SK-N-SH (cell line): ENCODE measurements at regions not wholly inside any gene's neighbourhood (a gene's known extent, or its start where the extent isn't known, plus 50 kb on each side); places are given as distances from the start of the nearest gene placed in this dataset.
"Not testable (repeated sequence)": the region's sequence is repeated elsewhere in the genome, so short reads cannot be mapped to it uniquely, and the experiment has no call there.

Experiments used
- CTCF ChIA-PET: fragments of 300-600, 350-600 bp; formaldehyde crosslinking; extraction: SDS; loops from one replicate; lab custom pipeline; 2021; lab: Yijun Ruan, JAX
- POLR2A ChIA-PET: fragments of 350-600 bp; sonication (Branson Sonifier 250); formaldehyde crosslinking; extraction: SDS; loops from one replicate; lab custom pipeline; 2020; ENCODE audit warnings: antibody characterized with exemption, inconsistent platforms; lab: Yijun Ruan, JAX
- DNase-seq: peaks from one replicate; pipeline ENCODE4 v3.0.0; 2012
- H2AFZ ChIP-seq: fragments of 200-600 bp; sonication (generic); 2 replicates; pipeline ENCODE4 v1.8.1; 2016; ENCODE audit warnings: antibody characterized with exemption, mild to moderate bottlenecking, low read depth
- H3F3A ChIP-seq: fragments of 200-600 bp; sonication (generic); replicated peaks from 2 replicates; pipeline ENCODE3; 2016; ENCODE audit warnings: antibody characterized with exemption, mild to moderate bottlenecking; ENCODE audit not compliant: insufficient read depth
- H3K27ac ChIP-seq, 2 experiments: fragments of 200-500 bp in 1 of 2; fragments of 200-600 bp in 1 of 2; sonication (Bioruptor generic) in 1 of 2; sonication (generic), shearing (Covaris generic) in 1 of 2; 2 replicates each; pipeline versions ENCODE4 v1.5.1 to v1.6.1; 2014 to 2016; ENCODE audit warnings: low read depth in 2 of 2, inconsistent platforms in 1 of 2, low read length in 1 of 2, mild to moderate bottlenecking in 1 of 2, mixed read lengths in 1 of 2
- H3K27me3 ChIP-seq: fragments of 200-600 bp; sonication (generic), shearing (Covaris generic); 2 replicates; pipeline ENCODE4 v1.6.1; 2016; ENCODE audit warnings: mixed run types; ENCODE audit not compliant: insufficient read depth
- H3K36me3 ChIP-seq, 2 experiments: fragments of 200-500 bp in 1 of 2; fragments of 200-600 bp in 1 of 2; sonication (Bioruptor generic) in 1 of 2; sonication (generic) in 1 of 2; replicated peaks in 1 of 2; 2 replicates each; pipeline versions ENCODE3 to v1.5.1; 2014 to 2016; ENCODE audit warnings: low read length in 1 of 2, mild to moderate bottlenecking in 1 of 2; ENCODE audit not compliant: insufficient read depth in 2 of 2, control insufficient read depth in 1 of 2
- H3K4me1 ChIP-seq, 2 experiments: fragments of 200-500 bp in 1 of 2; fragments of 200-600 bp in 1 of 2; sonication (Bioruptor generic) in 1 of 2; sonication (generic), shearing (Covaris generic) in 1 of 2; 2 replicates each; pipeline versions ENCODE4 v1.5.1 to v1.6.1; 2014 to 2016; ENCODE audit warnings: low read depth in 1 of 2, low read length in 1 of 2, mixed run types in 1 of 2; ENCODE audit not compliant: insufficient read depth in 2 of 2, control insufficient read depth in 1 of 2
- H3K4me2 ChIP-seq: fragments of 200-600 bp; sonication (generic), shearing (Covaris generic); 2 replicates; pipeline ENCODE4 v1.6.1; 2017; ENCODE audit warnings: mixed run types
- H3K4me3 ChIP-seq, 2 experiments: fragments of 200-500 bp in 1 of 2; fragments of 200-600 bp in 1 of 2; sonication (Bioruptor generic) in 1 of 2; sonication (generic), shearing (Covaris generic) in 1 of 2; 2 replicates each; pipeline versions ENCODE4 v1.5.1 to v1.8.1; 2014 to 2016; ENCODE audit warnings: low read depth in 2 of 2, inconsistent platforms in 1 of 2, low read length in 1 of 2, mild to moderate bottlenecking in 1 of 2, mixed read lengths in 1 of 2, moderate library complexity in 1 of 2
- H3K79me2 ChIP-seq: fragments of 200-600 bp; sonication (generic); 2 replicates; pipeline ENCODE4 v1.8.1; 2017; ENCODE audit warnings: mild to moderate bottlenecking; ENCODE audit not compliant: insufficient read depth
- H3K9ac ChIP-seq: fragments of 200-600 bp; sonication (generic); 2 replicates; pipeline ENCODE4 v1.6.1; 2017; ENCODE audit warnings: mixed run types
- H3K9me2 ChIP-seq: fragments of 200-600 bp; sonication (generic); 2 replicates; pipeline ENCODE4 v1.6.1; 2017; ENCODE audit warnings: mixed run types
- H3K9me3 ChIP-seq: fragments of 200-600 bp; sonication (generic); 2 replicates; pipeline ENCODE4 v1.6.1; 2017; ENCODE audit warnings: mixed run types, mild to moderate bottlenecking, moderate library complexity
- H4K20me1 ChIP-seq: fragments of 200-600 bp; sonication (generic); 2 replicates; pipeline ENCODE4 v1.6.1; 2017; ENCODE audit warnings: mild to moderate bottlenecking, mixed run types; ENCODE audit not compliant: insufficient read depth
- EP300 ChIP-seq, 2 experiments: IDR thresholded peaks; 2 replicates each; pipeline versions ENCODE4 v1.4.0 to v1.6.1; 2012; ENCODE audit warnings: borderline replicate concordance in 1 of 2, low read depth in 1 of 2, low read length in 1 of 2
- EZH2phosphoT487 ChIP-seq: fragments of 200-600 bp; sonication (generic); IDR thresholded peaks from 2 replicates; pipeline ENCODE4 v1.6.1; 2017; ENCODE audit warnings: low read depth, mixed run types, mild to moderate bottlenecking, antibody characterized with exemption, moderate library complexity, borderline replicate concordance
- FOSL2 ChIP-seq: IDR thresholded peaks from 2 replicates; pipeline ENCODE4 v1.4.0; 2012; ENCODE audit warnings: low read depth, mild to moderate bottlenecking, moderate library complexity, borderline replicate concordance
- FOXJ3 ChIP-seq: sonication (generic); formaldehyde crosslinking; IDR thresholded peaks from 2 replicates; pipeline ENCODE4 v1.5.1; 2020; ENCODE audit warnings: mild to moderate bottlenecking, missing genetic modification reagents
- JUND ChIP-seq: IDR thresholded peaks from 2 replicates; pipeline ENCODE4 v1.4.0; 2012
- MEF2A ChIP-seq: IDR thresholded peaks from 2 replicates; pipeline ENCODE4 v1.4.0; 2012; ENCODE audit warnings: low read depth, borderline replicate concordance
- MXI1 ChIP-seq: IDR thresholded peaks from 2 replicates; pipeline ENCODE4 v1.6.1; 2012; ENCODE audit warnings: mild to moderate bottlenecking, low read depth, low read length, improper control_type of control experiment
- NFIC ChIP-seq: IDR thresholded peaks from 2 replicates; pipeline ENCODE4 v1.4.0; 2012; ENCODE audit warnings: borderline replicate concordance
- RAD21 ChIP-seq: IDR thresholded peaks from 2 replicates; pipeline ENCODE4 v1.6.1; 2012; ENCODE audit warnings: mild to moderate bottlenecking, low read length
- RCOR1 ChIP-seq: fragments of 150-350 bp; IDR thresholded peaks from 2 replicates; pipeline ENCODE4 v1.6.1; 2017; ENCODE audit warnings: antibody characterized with exemption, low read length
- SIN3A ChIP-seq: IDR thresholded peaks from 2 replicates; pipeline ENCODE4 v1.6.1; 2012; ENCODE audit warnings: low read depth, mild to moderate bottlenecking, low read length, moderate library complexity, borderline replicate concordance
- SMC3 ChIP-seq: IDR thresholded peaks from 2 replicates; pipeline ENCODE4 v1.6.1; 2012; ENCODE audit warnings: low read depth, low read length, improper control_type of control experiment
- TEAD4 ChIP-seq: IDR thresholded peaks from 2 replicates; pipeline ENCODE4 v1.4.0; 2012; ENCODE audit warnings: mild to moderate bottlenecking, borderline replicate concordance; ENCODE audit not compliant: insufficient read depth
- WGBS: methylation state at CpG from one replicate; pipeline ENCODE4 v1.1.6; 2017; ENCODE audit warnings: low lambda C conversion rate; 5-methylcytosine and 5-hydroxymethylcytosine counted together
- TF ChIP-seq, protein P1 (sequence below): IDR thresholded peaks from 2 replicates; pipeline ENCODE4 v1.4.0; 2012; ENCODE audit warnings: low read depth, borderline replicate concordance
- TF ChIP-seq, protein P2 (sequence below): fragments of 150-350 bp; IDR thresholded peaks from 2 replicates; pipeline ENCODE4 v1.6.1; 2017; ENCODE audit warnings: antibody characterized with exemption, low read length, low read depth, borderline replicate concordance
- TF ChIP-seq, protein P3 (sequence below): IDR thresholded peaks from 2 replicates; pipeline ENCODE4 v1.4.0; 2012; ENCODE audit warnings: low read depth
- TF ChIP-seq, protein P4 (sequence below): fragments of 150-350 bp; IDR thresholded peaks from 2 replicates; pipeline ENCODE4 v1.6.1; 2016; ENCODE audit warnings: mild to moderate bottlenecking, low read depth, low read length

DNA sequence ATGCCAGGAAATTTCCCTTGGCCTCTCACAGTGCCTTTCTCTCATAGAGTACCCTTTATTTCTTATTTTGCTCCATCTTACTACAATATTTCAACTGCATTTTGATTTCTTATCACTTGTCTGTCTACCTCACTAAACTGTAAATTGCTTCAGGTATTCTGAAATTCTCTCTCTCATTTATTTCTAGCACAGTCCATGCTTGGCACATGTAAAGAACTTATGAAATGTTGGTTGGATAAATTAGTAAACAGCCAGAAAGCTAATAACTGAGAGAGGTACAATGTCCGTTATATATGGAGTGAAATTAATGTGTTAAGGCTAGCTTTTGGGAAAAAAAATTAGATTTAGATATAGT is 138.3 kb upstream of the RFC3 start (continued):
- TF ChIP-seq, protein P1, sequence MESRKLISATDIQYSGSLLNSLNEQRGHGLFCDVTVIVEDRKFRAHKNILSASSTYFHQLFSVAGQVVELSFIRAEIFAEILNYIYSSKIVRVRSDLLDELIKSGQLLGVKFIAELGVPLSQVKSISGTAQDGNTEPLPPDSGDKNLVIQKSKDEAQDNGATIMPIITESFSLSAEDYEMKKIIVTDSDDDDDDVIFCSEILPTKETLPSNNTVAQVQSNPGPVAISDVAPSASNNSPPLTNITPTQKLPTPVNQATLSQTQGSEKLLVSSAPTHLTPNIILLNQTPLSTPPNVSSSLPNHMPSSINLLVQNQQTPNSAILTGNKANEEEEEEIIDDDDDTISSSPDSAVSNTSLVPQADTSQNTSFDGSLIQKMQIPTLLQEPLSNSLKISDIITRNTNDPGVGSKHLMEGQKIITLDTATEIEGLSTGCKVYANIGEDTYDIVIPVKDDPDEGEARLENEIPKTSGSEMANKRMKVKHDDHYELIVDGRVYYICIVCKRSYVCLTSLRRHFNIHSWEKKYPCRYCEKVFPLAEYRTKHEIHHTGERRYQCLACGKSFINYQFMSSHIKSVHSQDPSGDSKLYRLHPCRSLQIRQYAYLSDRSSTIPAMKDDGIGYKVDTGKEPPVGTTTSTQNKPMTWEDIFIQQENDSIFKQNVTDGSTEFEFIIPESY: no peak
- TF ChIP-seq EP300 (IDR thresholded peaks at IDR 0.05; ENCODE audit: borderline replicate concordance in 1 of 2, low read depth in 1 of 2, low read length in 1 of 2) (no peak), RCOR1 (no peak), FOXJ3 (CRISPR knock-in tag) (no peak), TEAD4 (no peak), SIN3A (no peak), RAD21 (no peak)
- TF ChIP-seq, protein P2, sequence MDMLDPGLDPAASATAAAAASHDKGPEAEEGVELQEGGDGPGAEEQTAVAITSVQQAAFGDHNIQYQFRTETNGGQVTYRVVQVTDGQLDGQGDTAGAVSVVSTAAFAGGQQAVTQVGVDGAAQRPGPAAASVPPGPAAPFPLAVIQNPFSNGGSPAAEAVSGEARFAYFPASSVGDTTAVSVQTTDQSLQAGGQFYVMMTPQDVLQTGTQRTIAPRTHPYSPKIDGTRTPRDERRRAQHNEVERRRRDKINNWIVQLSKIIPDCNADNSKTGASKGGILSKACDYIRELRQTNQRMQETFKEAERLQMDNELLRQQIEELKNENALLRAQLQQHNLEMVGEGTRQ: no peak
- TF ChIP-seq, protein P3, sequence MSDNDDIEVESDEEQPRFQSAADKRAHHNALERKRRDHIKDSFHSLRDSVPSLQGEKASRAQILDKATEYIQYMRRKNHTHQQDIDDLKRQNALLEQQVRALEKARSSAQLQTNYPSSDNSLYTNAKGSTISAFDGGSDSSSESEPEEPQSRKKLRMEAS: no peak

DNA sequence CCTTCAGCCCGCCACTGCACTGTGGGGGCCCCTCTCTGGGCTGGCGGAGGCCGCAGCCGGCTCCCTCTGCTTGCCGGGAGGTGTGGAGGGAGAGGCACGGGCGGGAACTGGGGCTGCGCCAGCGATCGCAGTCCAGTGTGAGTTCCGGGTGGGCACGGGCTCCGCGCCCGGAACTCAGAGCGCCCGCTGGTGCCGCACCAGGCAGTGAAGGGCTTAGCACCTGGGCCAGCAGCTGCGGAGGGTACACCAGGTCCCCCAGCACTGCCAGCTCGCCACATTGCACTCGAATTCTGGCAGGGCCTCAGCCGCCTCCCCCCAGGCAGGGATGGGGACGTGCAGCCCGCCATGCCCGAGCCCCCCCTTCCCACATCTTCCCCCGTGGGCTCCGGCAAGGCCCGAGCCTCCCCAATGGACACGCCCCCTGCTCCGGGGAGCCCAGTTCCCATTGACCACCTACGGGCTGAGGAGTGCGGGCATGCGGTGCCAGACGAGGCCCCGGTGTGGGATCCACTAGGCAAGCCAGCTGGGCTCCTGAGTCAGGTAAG is 135.9 kb upstream of the RFC3 start:
- CTCF ChIA-PET: interaction anchor here (0.6 kb wide), 1 partner anchor 1366 kb away, joined by 3 read pairs; no protein-coding TSS in a partner anchor
- POLR2A ChIA-PET: no interaction called here
- no peak for TF ChIP-seq MEF2A
- TF ChIP-seq JUND: no peak
- TF ChIP-seq, protein P3: no peak
- no peak for TF ChIP-seq MXI1
- TF ChIP-seq NFIC: no peak
- TF ChIP-seq FOSL2: no peak
- TF ChIP-seq, protein P4, sequence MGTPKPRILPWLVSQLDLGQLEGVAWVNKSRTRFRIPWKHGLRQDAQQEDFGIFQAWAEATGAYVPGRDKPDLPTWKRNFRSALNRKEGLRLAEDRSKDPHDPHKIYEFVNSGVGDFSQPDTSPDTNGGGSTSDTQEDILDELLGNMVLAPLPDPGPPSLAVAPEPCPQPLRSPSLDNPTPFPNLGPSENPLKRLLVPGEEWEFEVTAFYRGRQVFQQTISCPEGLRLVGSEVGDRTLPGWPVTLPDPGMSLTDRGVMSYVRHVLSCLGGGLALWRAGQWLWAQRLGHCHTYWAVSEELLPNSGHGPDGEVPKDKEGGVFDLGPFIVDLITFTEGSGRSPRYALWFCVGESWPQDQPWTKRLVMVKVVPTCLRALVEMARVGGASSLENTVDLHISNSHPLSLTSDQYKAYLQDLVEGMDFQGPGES: no peak
- no peak for TF ChIP-seq SMC3
- no peak for TF ChIP-seq EZH2phosphoT487
- H3K9me3 ChIP-seq: no peaks in the 10 kb centered on the region
- no peaks in the 10 kb centered on the region for H3K36me3 ChIP-seq
- no peak overlapping the region for H3K27ac ChIP-seq
- no peaks in the 10 kb centered on the region for H3F3A ChIP-seq
- H3K9me2 ChIP-seq: no peaks in the 10 kb centered on the region
- no peak overlapping the region for H3K4me3 ChIP-seq
- DNase-seq: no peak
- H3K4me1 ChIP-seq: no peaks in the 10 kb centered on the region
- H3K4me2 ChIP-seq: no peak overlapping the region
- H3K79me2 ChIP-seq: no peaks in the 10 kb centered on the region
- no peaks in the 10 kb centered on the region for H4K20me1 ChIP-seq
- H3K27me3 ChIP-seq: no peaks in the 10 kb centered on the region
- no peak overlapping the region for H2AFZ ChIP-seq
- H3K9ac ChIP-seq: no peak overlapping the region
- WGBS: no CpG with 5 or more reads among the region's 35 CpGs

DNA sequence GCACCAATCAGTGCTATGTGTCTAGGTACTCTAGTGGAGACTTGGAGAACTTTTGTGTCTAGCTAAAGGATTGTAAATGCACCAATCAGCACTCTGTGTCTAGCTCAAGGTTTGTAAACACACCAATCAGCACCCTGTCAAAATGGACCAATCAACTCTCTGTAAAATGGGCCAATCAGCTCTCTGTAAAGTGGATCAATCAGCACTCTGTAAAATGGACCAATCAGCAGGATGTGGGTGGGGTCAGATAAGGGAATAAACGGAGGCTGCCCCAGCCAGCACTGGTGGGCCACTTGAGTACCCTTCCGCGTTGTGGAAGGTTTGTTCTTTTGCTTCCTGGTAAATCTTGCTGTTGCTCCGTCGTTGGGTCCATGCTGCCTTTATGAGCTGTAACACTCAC is 135.3 kb upstream of the RFC3 start:
- H3K27me3 ChIP-seq, H3K36me3 ChIP-seq, H3K4me2 ChIP-seq, DNase-seq, H3K9me2 ChIP-seq, H3K4me3 ChIP-seq, H2AFZ ChIP-seq, POLR2A ChIA-PET, H3F3A ChIP-seq, H3K9ac ChIP-seq, H4K20me1 ChIP-seq, H3K4me1 ChIP-seq, H3K9me3 ChIP-seq, H3K79me2 ChIP-seq, H3K27ac ChIP-seq: not testable (repeated sequence)
- WGBS: 74% methylated on average over 5 of the region's 5 CpGs
- CTCF ChIA-PET: interaction anchor here (0.7 kb wide), 1 partner anchor 18 kb away, joined by 3 read pairs; no protein-coding TSS in a partner anchor
